GM21737 (cell line): ENCODE measurements at regions not wholly inside any gene's neighbourhood (a gene's known extent, or its start where the extent isn't known, plus 50 kb on each side); places are given as distances from the start of the nearest gene placed in this dataset.
"Not testable (repeated sequence)": the region's sequence is repeated elsewhere in the genome, so short reads cannot be mapped to it uniquely, and the experiment has no call there.

ENCODE experiments used
- ATAC-seq: cut with Tn5 transposase; IDR thresholded peaks from one replicate; pipeline ENCODE4 v1.9.1; 2021; ENCODE audit warnings: mild to moderate bottlenecking, moderate library complexity; ENCODE audit not compliant: unreplicated experiment

DNA sequence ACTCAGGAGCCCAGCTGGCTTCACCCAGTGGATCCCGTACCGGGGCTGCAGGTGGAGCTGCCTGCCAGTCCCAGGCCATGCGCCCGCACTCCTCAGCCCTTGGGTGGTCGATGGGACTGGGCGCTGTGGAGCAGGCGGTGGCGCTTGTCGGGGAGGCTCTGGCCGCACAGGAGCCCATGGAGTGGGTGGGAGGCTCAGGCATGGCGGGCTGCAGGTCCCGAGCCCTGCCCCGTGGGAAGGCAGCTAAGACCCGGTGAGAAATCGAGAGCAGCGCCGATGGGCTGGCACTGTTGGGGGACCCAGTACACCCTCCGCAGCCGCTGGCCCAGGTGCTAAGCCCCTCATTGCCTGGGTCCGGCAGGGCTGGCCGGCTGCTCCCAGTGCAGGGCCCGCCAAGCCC is 1205.6 kb downstream of the DIAPH3 start:
- ATAC-seq = not testable (repeated sequence)

- ATAC-seq = no peak
Observed at GRCh38 chr13:58960888-58961287, 1202.8 kb downstream of the DIAPH3 start.

DNA sequence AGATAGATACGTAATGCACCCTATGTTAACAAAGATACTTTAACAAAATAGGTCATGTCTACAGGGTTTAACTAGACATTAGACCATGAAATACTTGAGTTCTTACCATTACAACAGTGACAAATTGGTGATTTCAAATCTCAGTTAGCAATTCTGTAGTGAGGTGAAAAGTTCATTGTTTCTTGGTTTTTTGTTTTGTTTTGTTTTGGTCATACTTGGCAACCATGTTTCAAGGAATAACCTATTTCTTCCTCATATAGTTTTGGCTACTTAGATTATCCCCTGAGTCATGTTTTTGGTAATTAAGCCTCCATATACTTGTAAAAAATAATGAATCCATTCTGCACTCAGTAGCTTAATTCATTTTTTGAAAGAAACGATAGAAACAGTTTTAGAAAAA is 1200.4 kb downstream of the DIAPH3 start:
- no peak for ATAC-seq

DNA sequence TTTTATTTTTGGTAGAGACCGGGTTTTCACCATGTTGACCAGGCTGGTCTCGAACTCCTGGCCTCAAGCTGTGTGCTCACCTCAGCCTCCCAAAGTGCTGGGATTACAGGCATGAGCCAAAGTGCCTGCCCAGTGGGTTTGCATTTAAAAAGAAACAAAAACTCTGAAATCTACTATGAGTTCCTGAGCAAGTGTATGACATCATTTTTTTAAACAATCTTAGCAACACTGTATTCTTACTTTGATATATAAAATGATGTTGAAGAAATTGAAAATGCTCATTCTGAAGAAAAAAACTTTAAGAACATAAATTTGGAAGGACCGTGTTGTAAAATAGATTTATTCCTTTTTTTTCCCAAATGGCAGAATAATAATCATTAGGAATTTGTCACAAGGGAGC is 1199.7 kb downstream of the DIAPH3 start:
- ATAC-seq = no peak

DNA sequence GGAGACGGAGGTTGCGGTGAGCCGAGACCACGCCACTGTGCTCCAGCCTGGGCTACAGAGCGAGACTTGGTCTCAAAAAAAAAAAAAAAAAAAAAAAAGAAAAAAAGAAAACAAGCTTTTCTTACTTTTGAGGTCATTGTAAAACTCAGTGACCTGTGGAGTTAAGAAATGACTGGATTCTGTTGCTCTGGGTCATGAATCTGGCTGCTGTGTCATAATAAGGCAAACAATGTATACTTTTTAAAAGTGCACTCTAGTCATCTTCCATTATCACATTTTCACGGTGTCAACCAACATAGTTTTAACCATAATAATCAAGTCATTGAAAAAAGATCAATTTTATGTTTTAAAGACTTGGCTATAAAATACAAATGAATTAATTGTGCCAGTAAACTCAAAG is 1186.6 kb downstream of the DIAPH3 start:
- no peak for ATAC-seq

GRCh38 chr13:58978331-58978730 is 1185.4 kb downstream of the DIAPH3 start:
- ATAC-seq = no peak

DNA sequence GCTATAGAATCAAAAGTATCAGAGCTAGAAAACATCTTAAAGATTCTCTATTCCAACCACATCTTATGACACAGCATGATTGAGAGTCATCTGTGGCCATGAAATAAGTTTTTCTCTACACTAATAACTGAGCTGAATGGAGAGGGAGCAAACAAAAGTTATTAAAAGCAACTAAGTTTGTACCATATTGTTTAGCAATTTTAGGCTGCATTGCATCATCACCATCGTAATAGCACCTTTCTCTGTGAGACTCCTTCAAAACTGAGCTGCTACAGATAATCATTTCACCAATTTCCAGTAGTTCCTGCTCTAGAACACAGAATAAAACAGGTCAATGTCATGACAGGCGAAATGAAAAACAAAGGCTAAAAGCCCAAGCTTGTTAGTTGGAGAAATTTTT is 1183.9 kb downstream of the DIAPH3 start:
- no peak for ATAC-seq

DNA sequence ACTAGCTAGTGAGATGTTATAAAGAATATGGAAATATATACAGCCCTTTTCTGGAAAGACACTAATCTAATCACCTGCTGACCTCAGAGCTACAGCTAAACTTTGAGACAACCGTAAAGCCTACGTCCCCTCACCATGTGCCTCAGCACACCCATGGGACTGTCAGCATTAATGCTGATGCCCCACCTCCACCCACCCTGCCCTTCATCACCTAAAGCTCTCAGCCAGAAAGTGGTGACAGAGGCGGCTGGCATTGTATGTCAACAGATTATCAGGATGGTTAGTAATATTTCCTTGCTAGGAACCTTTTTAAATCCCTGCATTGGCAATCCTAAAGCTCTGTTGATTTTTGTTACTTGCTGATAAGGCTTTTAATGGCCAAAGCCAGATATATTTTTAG is 1177.9 kb downstream of the DIAPH3 start:
- ATAC-seq = no peak

DNA sequence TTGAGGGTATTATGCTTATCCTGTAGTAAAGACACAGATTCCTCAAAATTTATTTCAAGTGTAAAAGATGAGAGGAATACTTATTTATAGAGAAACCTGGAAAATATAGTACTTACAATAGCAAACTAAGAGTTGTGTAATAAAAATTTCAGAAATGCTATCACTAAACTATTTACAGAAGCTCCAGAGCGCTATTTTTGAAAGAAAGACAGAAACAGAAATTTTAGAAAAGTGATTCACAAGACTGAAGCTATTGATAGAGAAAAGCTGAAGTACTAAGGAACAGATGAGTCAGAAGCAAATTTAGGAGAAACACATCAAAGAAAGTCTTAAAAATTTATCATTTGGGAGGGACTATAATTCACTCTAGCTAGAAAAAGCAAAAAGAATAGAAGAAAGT is 1174.2 kb downstream of the DIAPH3 start:
- ATAC-seq = no peak

DNA sequence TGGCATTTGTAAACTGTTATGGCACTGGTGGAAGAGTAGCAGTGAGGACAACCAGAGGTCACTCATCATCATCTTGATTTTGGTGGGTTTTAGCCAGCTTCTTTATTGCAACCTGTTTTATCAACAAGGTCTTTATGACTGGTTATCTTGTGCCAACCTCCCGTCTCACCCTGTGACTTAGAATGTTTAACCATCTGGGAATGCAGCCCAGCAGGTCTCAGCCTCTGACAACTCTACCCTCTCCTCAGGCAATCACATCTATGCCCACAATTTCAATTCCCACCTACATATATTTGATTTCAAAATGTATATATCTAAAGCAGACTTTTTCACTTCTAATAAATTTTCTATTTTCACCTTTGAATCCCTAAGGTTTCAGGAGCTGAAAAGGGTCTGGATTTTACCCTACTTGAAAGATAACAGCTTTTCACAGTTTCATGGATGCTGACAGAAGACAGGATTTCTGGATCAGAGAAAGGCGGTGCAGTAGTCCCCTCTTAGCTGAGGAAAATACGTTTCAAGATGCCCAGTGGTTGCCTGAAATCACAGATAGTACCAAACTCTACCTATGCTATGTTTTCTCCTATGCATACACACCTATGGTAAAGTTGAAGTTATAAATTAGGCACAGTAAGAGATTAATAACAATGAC is 1171.8 kb downstream of the DIAPH3 start:
- ATAC-seq = no peak

GRCh38 chr13:58992478-58993042 is 1171.2 kb downstream of the DIAPH3 start:
- no peak for ATAC-seq

DNA sequence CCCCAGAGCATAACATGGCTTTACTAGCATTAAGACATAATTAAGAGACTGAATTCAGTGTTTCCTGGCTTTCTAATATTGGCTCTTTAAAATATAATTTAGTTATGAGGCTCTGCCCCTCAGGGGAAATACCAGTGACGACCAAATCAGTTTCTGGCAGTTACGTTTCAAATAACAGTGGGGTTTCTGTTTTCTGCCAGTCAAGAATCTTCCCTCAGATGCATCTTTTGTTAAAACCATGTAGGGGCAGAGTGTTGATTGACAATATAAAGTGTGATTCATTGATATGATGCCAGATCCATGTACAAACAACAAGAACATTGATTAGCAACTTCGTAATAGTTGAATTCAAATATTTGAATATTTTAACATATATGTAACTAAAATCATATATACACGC is 1169.7 kb downstream of the DIAPH3 start:
- ATAC-seq = no peak

- ATAC-seq = no peak
Observed at GRCh38 chr13:58994777-58995176, 1169.0 kb downstream of the DIAPH3 start.

- ATAC-seq = no peak
Observed at GRCh38 chr13:58998716-58999115, 1165.0 kb downstream of the DIAPH3 start.

DNA sequence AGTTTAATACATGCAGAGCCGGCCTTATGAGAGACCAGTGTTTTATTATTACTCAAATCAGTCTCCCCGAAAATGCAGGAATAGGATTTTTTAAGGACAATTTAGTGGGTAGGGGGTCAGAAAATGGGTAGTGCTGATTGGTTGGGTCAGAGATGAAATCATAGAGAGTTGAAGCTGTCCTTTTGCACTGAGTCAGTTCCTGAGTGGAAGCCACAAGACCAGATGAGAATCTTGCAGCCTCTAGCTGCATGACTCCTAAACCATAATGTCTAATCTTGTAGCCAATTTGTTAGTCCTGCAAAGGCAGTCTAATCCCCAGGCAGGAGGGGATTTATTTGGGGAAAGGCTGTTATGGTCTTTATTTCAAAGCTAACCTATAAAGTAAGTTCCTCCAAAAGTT is 1163.9 kb downstream of the DIAPH3 start:
- ATAC-seq = no peak

GRCh38 chr13:59000770-59001169 is 1163.0 kb downstream of the DIAPH3 start:
- no peak for ATAC-seq

- no peak for ATAC-seq
Observed at GRCh38 chr13:59012731-59013130, 1151.0 kb downstream of the DIAPH3 start.

GRCh38 chr13:59016250-59016649 is 1147.5 kb downstream of the DIAPH3 start:
- ATAC-seq = no peak

DNA sequence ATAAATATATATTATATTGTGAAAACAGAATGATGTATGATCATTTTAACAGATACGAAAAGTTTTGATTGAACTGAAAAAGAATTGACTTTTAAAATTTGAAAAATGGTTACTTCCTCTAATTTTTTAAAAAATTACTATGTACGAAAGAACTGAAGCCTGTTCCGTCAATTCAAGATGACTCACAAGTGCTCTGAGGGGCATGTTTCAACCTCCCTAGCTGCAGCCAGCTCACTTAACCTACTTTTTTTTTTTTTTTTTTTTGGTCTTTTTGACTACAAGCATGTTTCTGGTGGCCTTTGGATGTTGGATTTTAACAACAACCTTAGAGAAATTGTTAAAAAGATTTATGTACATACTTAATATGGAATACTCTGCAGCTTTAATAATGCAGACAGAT is 1139.3 kb downstream of the DIAPH3 start:
- ATAC-seq = no peak

- ATAC-seq = no peak
Observed at GRCh38 chr13:59034198-59034597, 1129.5 kb downstream of the DIAPH3 start.

- no peak for ATAC-seq
Observed at GRCh38 chr13:59038824-59039223, 1124.9 kb downstream of the DIAPH3 start.

- ATAC-seq = no peak
Observed at GRCh38 chr13:59043016-59043415, 1120.7 kb downstream of the DIAPH3 start.

- no peak for ATAC-seq
Observed at GRCh38 chr13:59047546-59047945, 1116.2 kb downstream of the DIAPH3 start.
